Gastrocnemius medialis (tissue), 4 donors: ENCODE measurements at regions not wholly inside any gene's neighbourhood (a gene's known extent, or its start where the extent isn't known, plus 50 kb on each side); places are given as distances from the start of the nearest gene placed in this dataset.

ENCODE experiments used
- POLR2A ChIP-seq, 2 donors: fragments of 450-650 bp; IDR thresholded peaks; one replicate each; pipeline ENCODE4 v1.6.1; 2017; ENCODE audit warnings: antibody characterized with exemption in 2 of 2, mild to moderate bottlenecking in 2 of 2, moderate library complexity in 2 of 2
- TF ChIP-seq, protein P1 (sequence below), 5 experiments: fragments of 450-650 bp in 3 of 5; fragments of 200-600 bp in 2 of 5; sonication (generic) in 2 of 5; IDR thresholded peaks in 4 of 5; conservative IDR thresholded peaks in 1 of 5; 1 replicate in 4 of 5; 2 replicates in 1 of 5; pipeline ENCODE4 v1.5.1; 2016 to 2019; ENCODE audit warnings: antibody characterized with exemption in 5 of 5, mild to moderate bottlenecking in 3 of 5, moderate library complexity in 3 of 5

DNA sequence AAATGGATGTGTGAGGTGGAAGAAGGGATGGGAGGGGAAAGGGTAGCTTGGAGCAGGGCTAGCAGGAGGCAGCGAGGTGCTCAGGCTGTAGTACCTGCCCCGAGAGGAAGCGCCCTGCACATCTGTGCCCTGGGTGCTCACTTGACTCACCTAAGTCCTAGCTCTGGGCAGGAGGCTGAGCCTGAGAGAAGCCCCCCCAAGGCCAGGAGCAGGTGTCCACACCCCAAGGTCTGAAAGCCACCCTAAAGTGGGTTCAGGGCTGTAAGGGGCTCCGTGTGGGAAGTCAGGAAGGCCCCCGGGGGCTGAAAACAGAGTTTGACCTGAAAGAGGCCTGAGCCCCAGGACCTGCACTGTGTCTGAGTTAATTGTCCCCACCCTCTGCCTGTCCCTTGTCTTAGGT lies 95.8 kb upstream of the PODXL start:
- TF ChIP-seq, protein P1, sequence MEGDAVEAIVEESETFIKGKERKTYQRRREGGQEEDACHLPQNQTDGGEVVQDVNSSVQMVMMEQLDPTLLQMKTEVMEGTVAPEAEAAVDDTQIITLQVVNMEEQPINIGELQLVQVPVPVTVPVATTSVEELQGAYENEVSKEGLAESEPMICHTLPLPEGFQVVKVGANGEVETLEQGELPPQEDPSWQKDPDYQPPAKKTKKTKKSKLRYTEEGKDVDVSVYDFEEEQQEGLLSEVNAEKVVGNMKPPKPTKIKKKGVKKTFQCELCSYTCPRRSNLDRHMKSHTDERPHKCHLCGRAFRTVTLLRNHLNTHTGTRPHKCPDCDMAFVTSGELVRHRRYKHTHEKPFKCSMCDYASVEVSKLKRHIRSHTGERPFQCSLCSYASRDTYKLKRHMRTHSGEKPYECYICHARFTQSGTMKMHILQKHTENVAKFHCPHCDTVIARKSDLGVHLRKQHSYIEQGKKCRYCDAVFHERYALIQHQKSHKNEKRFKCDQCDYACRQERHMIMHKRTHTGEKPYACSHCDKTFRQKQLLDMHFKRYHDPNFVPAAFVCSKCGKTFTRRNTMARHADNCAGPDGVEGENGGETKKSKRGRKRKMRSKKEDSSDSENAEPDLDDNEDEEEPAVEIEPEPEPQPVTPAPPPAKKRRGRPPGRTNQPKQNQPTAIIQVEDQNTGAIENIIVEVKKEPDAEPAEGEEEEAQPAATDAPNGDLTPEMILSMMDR (IDR thresholded peaks at IDR 0.05 in 4 of 5, conservative IDR thresholded peaks at IDR 0.05 in 1 of 5), result no peak
- TF ChIP-seq POLR2A (IDR thresholded peaks at IDR 0.05), result no peak
